Spleen (tissue), 11 donors: ENCODE measurements at regions not wholly inside any gene's neighbourhood (a gene's known extent, or its start where the extent isn't known, plus 50 kb on each side); places are given as distances from the start of the nearest gene placed in this dataset.
"Not testable (repeated sequence)": the region's sequence is repeated elsewhere in the genome, so short reads cannot be mapped to it uniquely, and the experiment has no call there.

Experiments
- DNase-seq: peaks from one replicate; pipeline ENCODE4 v3.0.0-alpha.2; 2020
- H3K27ac ChIP-seq, 8 donors: fragments of 200-600 bp; sonication (generic) in 7 of 8; 1 replicate in 4 of 8; 2 replicates in 4 of 8; pipeline versions ENCODE4 v1.5.0 to v1.8.0; 2016 to 2021; ENCODE audit warnings: inconsistent platforms in 4 of 8, mild to moderate bottlenecking in 4 of 8, moderate library complexity in 1 of 8
- H3K27me3 ChIP-seq, 7 donors: fragments of 200-600 bp; sonication (generic) in 6 of 7; replicated peaks in 1 of 7; 1 replicate in 4 of 7; 2 replicates in 3 of 7; pipeline versions ENCODE4 v1.5.0 to v1.8.0; 2016 to 2021; ENCODE audit warnings: inconsistent platforms in 3 of 7, mild to moderate bottlenecking in 1 of 7
- H3K36me3 ChIP-seq, 6 donors: fragments of 200-600 bp; sonication (generic) in 5 of 6; 1 replicate in 4 of 6; 2 replicates in 2 of 6; pipeline versions ENCODE4 v1.5.0 to v1.8.0; 2016 to 2021; ENCODE audit warnings: inconsistent platforms in 2 of 6
- H3K4me1 ChIP-seq, 6 donors: fragments of 200-600 bp; sonication (generic) in 5 of 6; 1 replicate in 3 of 6; 2 replicates in 3 of 6; pipeline versions ENCODE4 v1.5.0 to v1.8.0; 2016 to 2021; ENCODE audit warnings: inconsistent platforms in 3 of 6
- H3K4me3 ChIP-seq, 8 donors: fragments of 200-600 bp; sonication (generic) in 7 of 8; 1 replicate in 4 of 8; 2 replicates in 4 of 8; pipeline versions ENCODE4 v1.5.0 to v1.8.0; 2016 to 2021; ENCODE audit warnings: inconsistent platforms in 4 of 8, mild to moderate bottlenecking in 4 of 8, moderate library complexity in 2 of 8
- H3K9me3 ChIP-seq, 8 donors: fragments of 200-600 bp; sonication (generic) in 7 of 8; 1 replicate in 4 of 8; 2 replicates in 4 of 8; pipeline versions ENCODE4 v1.5.0 to v1.8.0; 2016 to 2021; ENCODE audit warnings: inconsistent platforms in 4 of 8
- POLR2A ChIP-seq, 3 donors: fragments of 450-650 bp; IDR thresholded peaks; one replicate each; pipeline ENCODE4 v1.5.1; 2017; ENCODE audit warnings: antibody characterized with exemption in 3 of 3, mild to moderate bottlenecking in 1 of 3
- POLR2AphosphoS5 ChIP-seq, 3 donors: sonication (generic); formaldehyde crosslinking; IDR thresholded peaks; one replicate each; pipeline ENCODE4 v1.5.1; 2017; ENCODE audit warnings: antibody characterized with exemption in 3 of 3
- WGBS, 5 donors: extraction: QIAGEN DNeasy Blood & Tissue Kit in 3 of 5; methylation state at CpG; one replicate each; pipeline versions ENCODE4 v1.1.5 to v1.1.7; 2013 to 2018; 5-methylcytosine and 5-hydroxymethylcytosine counted together
- intact Hi-C: fragments of 100-400 bp; cut with DNase I; formaldehyde crosslinking; loops from one replicate; pipeline ENCODE4 v1.15.0; 2023; ENCODE audit warnings: low total_unique reads
- TF ChIP-seq, protein P1 (sequence below), 11 experiments: fragments of 200-600 bp in 7 of 11; fragments of 450-650 bp in 4 of 11; sonication (generic) in 4 of 11; IDR thresholded peaks in 8 of 11; conservative IDR thresholded peaks in 3 of 11; 1 replicate in 7 of 11; 2 replicates in 4 of 11; pipeline versions ENCODE4 v1.4.0 to v1.8.0; 2016 to 2021; ENCODE audit warnings: antibody characterized with exemption in 11 of 11, inconsistent platforms in 4 of 11, mild to moderate bottlenecking in 1 of 11
- donor health status: healthy with polysubstance abuse.
- donor health status: DM: no; HTN: no; CAD: no; lungs with moderate emphysema.
- donor health status: DM: no; HTN: no; CAD: no.
- donor health status: Bipolar disorder and iron deficiency.
- donor health status: healthy.
- donor health status: DM: no; HTN: no; CAD: no.
- donor health status: DM: yes; HTN: yes; CAD: no.

DNA sequence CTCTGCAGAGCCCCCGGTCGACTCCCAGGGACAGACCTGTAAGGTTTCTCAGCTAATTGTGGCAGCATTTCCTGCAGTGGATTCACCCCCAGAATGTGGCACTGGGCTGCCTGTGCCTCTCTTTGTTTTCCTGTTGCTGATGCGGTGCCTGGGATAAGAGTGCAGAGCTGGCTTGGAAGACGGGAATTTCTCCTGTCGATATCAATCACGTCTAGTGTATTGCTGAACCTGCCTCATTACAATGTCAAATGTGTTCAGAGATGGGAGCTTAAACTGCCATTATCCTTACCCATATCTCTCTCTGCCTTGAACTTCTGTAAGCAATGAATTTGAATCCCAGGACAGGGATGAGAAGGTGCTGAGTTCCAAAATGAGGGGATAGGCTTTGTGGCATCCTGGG lies 350.9 kb downstream of the ADGRD1 start:
- 95% methylated on average over 2 of the region's 6 CpGs; no CpG with 5 or more reads in 4 of the 5 donors for WGBS, 5 donors
- H3K27ac ChIP-seq, H3K36me3 ChIP-seq, H3K27me3 ChIP-seq, DNase-seq, H3K4me1 ChIP-seq, H3K9me3 ChIP-seq, H3K4me3 ChIP-seq, intact Hi-C loops: not testable (repeated sequence)

- peaks cover 0 to 5% (median 0%) of the 10 kb centered on the region in 6 donors for H3K4me1 ChIP-seq
- DNase-seq, result peak; percentile 40
- intact Hi-C loops, result loop anchor here (5.0 kb wide), 1 partner anchor 333 kb away; no protein-coding TSS in a partner anchor
These were observed 356.0 kb downstream of the ADGRD1 start for GRCh38 chr12:131309700-131310099.

DNA sequence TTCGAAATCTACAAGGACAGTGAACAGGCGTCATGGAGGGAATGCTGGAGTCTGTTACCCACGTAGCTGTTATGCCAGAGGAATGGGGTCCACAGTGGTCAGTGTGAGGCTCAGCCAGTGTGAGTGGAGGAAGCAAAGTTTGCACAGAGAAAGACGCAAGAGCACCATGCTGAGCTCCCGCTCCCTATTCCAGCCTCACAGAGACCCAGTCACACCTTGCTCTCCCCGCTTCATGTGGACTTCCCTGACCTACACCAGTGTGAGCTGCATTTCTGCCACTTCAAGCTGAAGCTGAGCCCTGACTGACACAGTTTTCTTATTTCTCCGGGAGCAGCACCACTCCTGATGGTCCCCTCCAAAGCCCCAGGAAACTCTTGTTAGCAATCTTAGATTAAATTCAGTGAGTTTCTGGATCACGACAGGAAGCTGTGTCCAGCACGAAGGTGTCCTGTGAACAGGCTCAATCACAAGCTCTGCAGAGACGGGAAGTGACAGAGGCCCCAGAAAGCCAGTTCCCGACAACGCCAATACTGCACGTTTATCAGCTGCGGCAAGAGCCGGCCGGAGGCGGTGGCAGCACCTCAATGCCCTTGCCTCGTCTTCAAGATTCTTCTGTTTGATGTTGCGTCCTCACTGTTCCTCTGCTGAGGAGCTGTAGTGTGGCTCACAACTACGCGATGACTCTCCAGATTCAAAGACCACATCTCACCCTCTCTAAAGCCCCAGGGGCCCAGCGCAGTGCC lies 356.7 kb downstream of the ADGRD1 start:
- WGBS, 5 donors, result 70 to 79% (median 73%) methylated on average over 10 to 20 of the region's 22 CpGs
- peak; percentile 61 for DNase-seq
- H3K36me3 ChIP-seq, H3K9me3 ChIP-seq, H3K27ac ChIP-seq, H3K4me1 ChIP-seq, H3K4me3 ChIP-seq: not testable (repeated sequence)
- intact Hi-C loops, result loop anchor here (5.0 kb wide), 1 partner anchor 332 kb away; no protein-coding TSS in a partner anchor
- peaks cover 0 to 31% (median 4%) of the 10 kb centered on the region in 7 donors for H3K27me3 ChIP-seq

More at GRCh38 chr12:131309700-131310099, 356.0 kb downstream of the ADGRD1 start:
- H3K27ac ChIP-seq, result no peak overlapping the region
- TF ChIP-seq, protein P1, sequence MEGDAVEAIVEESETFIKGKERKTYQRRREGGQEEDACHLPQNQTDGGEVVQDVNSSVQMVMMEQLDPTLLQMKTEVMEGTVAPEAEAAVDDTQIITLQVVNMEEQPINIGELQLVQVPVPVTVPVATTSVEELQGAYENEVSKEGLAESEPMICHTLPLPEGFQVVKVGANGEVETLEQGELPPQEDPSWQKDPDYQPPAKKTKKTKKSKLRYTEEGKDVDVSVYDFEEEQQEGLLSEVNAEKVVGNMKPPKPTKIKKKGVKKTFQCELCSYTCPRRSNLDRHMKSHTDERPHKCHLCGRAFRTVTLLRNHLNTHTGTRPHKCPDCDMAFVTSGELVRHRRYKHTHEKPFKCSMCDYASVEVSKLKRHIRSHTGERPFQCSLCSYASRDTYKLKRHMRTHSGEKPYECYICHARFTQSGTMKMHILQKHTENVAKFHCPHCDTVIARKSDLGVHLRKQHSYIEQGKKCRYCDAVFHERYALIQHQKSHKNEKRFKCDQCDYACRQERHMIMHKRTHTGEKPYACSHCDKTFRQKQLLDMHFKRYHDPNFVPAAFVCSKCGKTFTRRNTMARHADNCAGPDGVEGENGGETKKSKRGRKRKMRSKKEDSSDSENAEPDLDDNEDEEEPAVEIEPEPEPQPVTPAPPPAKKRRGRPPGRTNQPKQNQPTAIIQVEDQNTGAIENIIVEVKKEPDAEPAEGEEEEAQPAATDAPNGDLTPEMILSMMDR (IDR thresholded peaks at IDR 0.05 in 8 of 11, conservative IDR thresholded peaks at IDR 0.05 in 3 of 11), result no peak
- TF ChIP-seq POLR2A (IDR thresholded peaks at IDR 0.05) (no peak), POLR2AphosphoS5 (IDR thresholded peaks at IDR 0.05) (no peak)
- no peaks in the 10 kb centered on the region for H3K9me3 ChIP-seq
- 63 to 78% (median 69%) methylated on average over 5 of the region's 5 CpGs for WGBS, 5 donors
- no peaks in the 10 kb centered on the region for H3K36me3 ChIP-seq
- no peak overlapping the region for H3K4me3 ChIP-seq
- peaks cover 0 to 25% (median 4%) of the 10 kb centered on the region in 7 donors for H3K27me3 ChIP-seq

- intact Hi-C loops, result loop anchor here (5.0 kb wide), 1 partner anchor 331 kb away; no protein-coding TSS in a partner anchor
- not testable (repeated sequence) for H3K4me1 ChIP-seq, H3K36me3 ChIP-seq, H3K4me3 ChIP-seq, H3K27ac ChIP-seq, H3K9me3 ChIP-seq
- peaks cover 0 to 39% (median 4%) of the 10 kb centered on the region in 7 donors for H3K27me3 ChIP-seq
- WGBS, 5 donors, result 21 to 38% (median 36%) methylated on average over 4 to 10 of the region's 12 CpGs
- DNase-seq, result peak; percentile 63
These were observed 357.6 kb downstream of the ADGRD1 start for GRCh38 chr12:131311279-131311722.

- 34 to 53% (median 39%) methylated on average over 10 of the region's 10 CpGs for WGBS, 5 donors
- no peak overlapping the region for H3K4me3 ChIP-seq
These were observed 358.1 kb downstream of the ADGRD1 start for GRCh38 chr12:131311764-131312163.

DNA sequence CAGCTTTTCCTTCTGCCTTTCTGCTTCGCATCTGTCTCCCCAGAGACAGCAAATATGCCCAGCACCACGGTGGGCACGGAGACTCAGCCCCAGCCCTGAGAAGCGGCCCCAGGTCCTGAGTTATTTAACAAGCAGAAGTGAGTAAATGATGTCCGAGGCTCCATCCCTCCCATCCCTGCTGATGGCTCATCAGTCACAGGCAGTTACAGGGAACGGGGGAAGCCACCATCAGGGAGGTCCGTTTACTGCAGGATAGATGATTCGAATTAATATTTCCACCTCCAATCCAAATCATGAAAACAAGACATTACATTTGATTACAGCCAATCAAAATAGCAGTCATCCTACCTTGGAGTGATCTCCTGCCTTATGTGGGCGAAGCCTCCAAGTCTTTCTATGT lies 358.7 kb downstream of the ADGRD1 start:
- H3K36me3 ChIP-seq, H3K27ac ChIP-seq, H3K4me1 ChIP-seq, H3K4me3 ChIP-seq, DNase-seq, H3K9me3 ChIP-seq: not testable (repeated sequence)
- intact Hi-C loops, result loop anchor here (5.0 kb wide), 1 partner anchor 330 kb away; no protein-coding TSS in a partner anchor
- 48 to 71% (median 67%) methylated on average over 5 to 8 of the region's 9 CpGs for WGBS, 5 donors
- H3K27me3 ChIP-seq, result peaks cover 0 to 39% (median 4%) of the 10 kb centered on the region in 7 donors

More at GRCh38 chr12:131311764-131312163, 358.1 kb downstream of the ADGRD1 start:
- TF ChIP-seq POLR2A (IDR thresholded peaks at IDR 0.05) (no peak), POLR2AphosphoS5 (IDR thresholded peaks at IDR 0.05) (no peak)
- TF ChIP-seq, protein P1 (IDR thresholded peaks at IDR 0.05 in 8 of 11, conservative IDR thresholded peaks at IDR 0.05 in 3 of 11), result no peak
- Histone ChIP-seq H3K4me1 (peaks cover 0 to 5% (median 0%) of the 10 kb centered on the region in 6 donors), H3K9me3 (no peaks in the 10 kb centered on the region), H3K36me3 (no peaks in the 10 kb centered on the region), H3K27me3 (peaks cover 0 to 39% (median 4%) of the 10 kb centered on the region in 7 donors), H3K27ac (no peak overlapping the region)
- DNase-seq, result peak; percentile 56
- intact Hi-C loops, result loop anchor here (5.0 kb wide), 1 partner anchor 331 kb away; no protein-coding TSS in a partner anchor
